CD14-positive monocyte (primary cell): ENCODE measurements at regions not wholly inside any gene's neighbourhood (a gene's known extent, or its start where the extent isn't known, plus 50 kb on each side); places are given as distances from the start of the nearest gene placed in this dataset.

Experiments used
- DNase-seq, 3 donors: peaks; one replicate each; pipeline ENCODE4 v3.0.0-alpha.2; 2011 to 2022
- H2AFZ ChIP-seq: 2 replicates; pipeline ENCODE4 v1.6.0; 2012; ENCODE audit warnings: mild to moderate bottlenecking, low read depth, low read length, inconsistent platforms; ENCODE audit not compliant: insufficient read depth, poor library complexity, severe bottlenecking
- H3K27ac ChIP-seq, 2 donors: 1 replicate in 1 of 2; 2 replicates in 1 of 2; pipeline ENCODE4 v1.5.1; 2012 to 2013; ENCODE audit warnings: low read length in 2 of 2, control low read depth in 1 of 2, inconsistent platforms in 1 of 2, low read depth in 1 of 2, mild to moderate bottlenecking in 1 of 2
- H3K27me3 ChIP-seq, 2 donors: one replicate each; pipeline versions ENCODE4 v1.6.0 to v1.6.1; 2011 to 2013; ENCODE audit warnings: low read length in 2 of 2; ENCODE audit not compliant: control insufficient read depth in 2 of 2, insufficient read depth in 2 of 2
- H3K36me3 ChIP-seq, 2 donors: replicated peaks in 1 of 2; 1 replicate in 1 of 2; 2 replicates in 1 of 2; pipeline versions ENCODE4 v1.5.1 to v1.6.1; 2012 to 2013; ENCODE audit warnings: low read length in 2 of 2, control low read depth in 1 of 2, inconsistent platforms in 1 of 2, mild to moderate bottlenecking in 1 of 2; ENCODE audit not compliant: insufficient read depth in 2 of 2, control insufficient read depth in 1 of 2
- H3K4me1 ChIP-seq, 2 donors: 1 replicate in 1 of 2; 2 replicates in 1 of 2; pipeline versions ENCODE4 v1.5.1 to v1.6.1; 2012 to 2013; ENCODE audit warnings: low read length in 2 of 2, control low read depth in 1 of 2, inconsistent platforms in 1 of 2, mild to moderate bottlenecking in 1 of 2, moderate library complexity in 1 of 2; ENCODE audit not compliant: insufficient read depth in 2 of 2, control insufficient read depth in 1 of 2
- H3K4me2 ChIP-seq: replicated peaks from 2 replicates; pipeline ENCODE3; 2012; ENCODE audit warnings: low read length, moderate library complexity, mild to moderate bottlenecking; ENCODE audit not compliant: poor library complexity, severe bottlenecking; ENCODE audit errors: extremely low read depth
- H3K4me3 ChIP-seq, 3 experiments: fragments of 200-600 bp in 1 of 3; sonication (generic) in 1 of 3; replicated peaks in 1 of 3; 1 replicate in 2 of 3; 2 replicates in 1 of 3; pipeline ENCODE4 v1.5.1; 2011 to 2013; ENCODE audit warnings: low read length in 3 of 3, mild to moderate bottlenecking in 3 of 3, control low read depth in 2 of 3, low read depth in 2 of 3, inconsistent platforms in 1 of 3, moderate library complexity in 1 of 3
- H3K79me2 ChIP-seq: 2 replicates; pipeline ENCODE4 v1.6.0; 2012; ENCODE audit warnings: mild to moderate bottlenecking, control low read depth, inconsistent platforms, low read length, moderate library complexity; ENCODE audit not compliant: insufficient read depth
- H3K9ac ChIP-seq: 2 replicates; pipeline ENCODE4 v1.6.0; 2017; ENCODE audit warnings: low read length, mild to moderate bottlenecking; ENCODE audit not compliant: insufficient read depth, poor library complexity, severe bottlenecking
- H3K9me3 ChIP-seq, 2 donors: replicated peaks in 1 of 2; 1 replicate in 1 of 2; 2 replicates in 1 of 2; pipeline versions ENCODE4 v1.5.1 to v1.6.1; 2012 to 2013; ENCODE audit warnings: low read length in 2 of 2, control low read depth in 1 of 2; ENCODE audit not compliant: control insufficient read depth in 1 of 2, insufficient read depth in 1 of 2
- H4K20me1 ChIP-seq: 2 replicates; pipeline ENCODE4 v1.6.0; 2012; ENCODE audit warnings: mild to moderate bottlenecking, low read length, control low read depth, moderate library complexity; ENCODE audit not compliant: insufficient read depth
- H3K27ac Mint-ChIP-seq, 7 donors: one replicate each; pipeline ENCODE4 v1.8.0; 2020; ENCODE audit warnings: mild to moderate bottlenecking in 7 of 7, mixed read lengths in 7 of 7, moderate library complexity in 6 of 7, inconsistent platforms in 2 of 7
- H3K27me3 Mint-ChIP-seq, 3 donors: one replicate each; pipeline ENCODE4 v1.8.0; 2021 to 2022; ENCODE audit warnings: low read depth in 3 of 3, mild to moderate bottlenecking in 3 of 3, mixed read lengths in 3 of 3, moderate library complexity in 3 of 3, inconsistent platforms in 1 of 3
- H3K36me3 Mint-ChIP-seq, 2 donors: one replicate each; pipeline ENCODE4 v1.8.0; 2020; ENCODE audit warnings: mixed read lengths in 2 of 2, inconsistent platforms in 1 of 2, mild to moderate bottlenecking in 1 of 2
- H3K4me1 Mint-ChIP-seq: one replicate; pipeline ENCODE4 v1.8.0; 2020; ENCODE audit warnings: mild to moderate bottlenecking, mixed read lengths
- H3K4me3 Mint-ChIP-seq, 2 donors: one replicate each; pipeline ENCODE4 v1.8.0; 2020; ENCODE audit warnings: mild to moderate bottlenecking in 2 of 2, mixed read lengths in 2 of 2, moderate library complexity in 1 of 2
- H3K9me3 Mint-ChIP-seq, 7 donors: one replicate each; pipeline ENCODE4 v1.8.0; 2020 to 2022; ENCODE audit warnings: mixed read lengths in 7 of 7, mild to moderate bottlenecking in 6 of 7, moderate library complexity in 6 of 7, inconsistent platforms in 2 of 7
- WGBS: methylation state at CpG from one replicate; pipeline ENCODE4 v1.1.5; 2013; ENCODE audit warnings: missing lambda C conversion rate; ENCODE audit not compliant: insufficient coverage; 5-methylcytosine and 5-hydroxymethylcytosine counted together
- intact Hi-C, 2 donors: fragments of 100-400 bp; cut with micrococcal nuclease; formaldehyde crosslinking; loops; one replicate each; pipeline versions ENCODE4 v1.15.0 to v1.15.1; 2023
- TF ChIP-seq, protein P1 (sequence below): fragments of 200-600 bp; IDR thresholded peaks from one replicate; pipeline ENCODE4 v1.8.0; 2022; ENCODE audit warnings: antibody characterized with exemption, mild to moderate bottlenecking

DNA sequence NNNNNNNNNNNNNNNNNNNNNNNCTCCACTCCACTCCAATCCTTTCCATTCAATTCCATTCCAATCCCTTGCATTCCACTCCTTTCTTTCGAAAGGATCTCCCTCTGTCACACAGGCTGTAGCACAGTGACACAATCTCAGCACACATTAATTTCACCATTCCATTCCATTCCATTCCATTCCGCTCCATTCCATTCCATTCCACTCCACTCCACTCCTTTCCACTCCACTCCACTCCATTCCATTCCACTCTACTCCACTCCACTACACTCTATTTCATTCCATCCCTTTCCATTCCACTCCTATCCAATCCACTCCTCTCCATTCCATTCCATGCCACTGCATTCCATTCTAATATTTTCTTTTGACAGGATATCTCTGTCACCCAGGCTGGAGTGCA lies 1459.0 kb downstream of the TSPY10 start:
- peaks cover 47 to 82% of the 10 kb centered on the region in 2 donors for H3K9me3 ChIP-seq
- 72% methylated on average over 2 of the region's 2 CpGs for WGBS

DNA sequence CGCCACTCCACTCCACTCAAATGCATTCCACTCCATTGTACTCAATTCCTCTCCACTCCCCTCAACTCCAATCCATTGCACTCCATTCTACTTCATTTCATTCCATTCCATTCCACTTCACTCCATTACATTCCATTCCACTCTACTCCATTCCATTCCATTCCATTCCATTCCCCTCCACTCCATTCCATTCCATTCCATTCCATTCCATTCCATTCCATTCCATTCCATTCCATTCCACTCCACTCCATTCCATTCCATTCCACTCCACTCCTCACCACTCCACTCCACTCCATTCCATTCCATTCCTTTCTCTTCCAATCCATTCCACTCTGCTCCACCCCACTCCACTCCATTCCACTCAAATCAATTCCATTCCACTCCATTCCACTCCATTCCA lies 1459.9 kb downstream of the TSPY10 start:
- H3K4me1 Mint-ChIP-seq, result no peaks in the 10 kb centered on the region
- no peak overlapping the region for H3K27ac ChIP-seq
- H2AFZ ChIP-seq, result no peak overlapping the region
- no peak overlapping the region for H3K27ac Mint-ChIP-seq
- no peaks in the 10 kb centered on the region for H3K4me1 ChIP-seq
- H3K36me3 Mint-ChIP-seq, result no peaks in the 10 kb centered on the region
- H4K20me1 ChIP-seq, result no peaks in the 10 kb centered on the region
- no peak overlapping the region for H3K4me3 ChIP-seq
- peaks cover 42 to 81% of the 10 kb centered on the region in 2 donors for H3K9me3 ChIP-seq
- no peak overlapping the region for H3K4me2 ChIP-seq
- peaks cover 38 to 81% (median 53%) of the 10 kb centered on the region in 7 donors for H3K9me3 Mint-ChIP-seq
- H3K27me3 ChIP-seq, result no peaks in the 10 kb centered on the region
- H3K4me3 Mint-ChIP-seq, result no peak overlapping the region
- DNase-seq, result no peak
- H3K9ac ChIP-seq, result no peak overlapping the region
- no peaks in the 10 kb centered on the region for H3K36me3 ChIP-seq
- TF ChIP-seq, protein P1, sequence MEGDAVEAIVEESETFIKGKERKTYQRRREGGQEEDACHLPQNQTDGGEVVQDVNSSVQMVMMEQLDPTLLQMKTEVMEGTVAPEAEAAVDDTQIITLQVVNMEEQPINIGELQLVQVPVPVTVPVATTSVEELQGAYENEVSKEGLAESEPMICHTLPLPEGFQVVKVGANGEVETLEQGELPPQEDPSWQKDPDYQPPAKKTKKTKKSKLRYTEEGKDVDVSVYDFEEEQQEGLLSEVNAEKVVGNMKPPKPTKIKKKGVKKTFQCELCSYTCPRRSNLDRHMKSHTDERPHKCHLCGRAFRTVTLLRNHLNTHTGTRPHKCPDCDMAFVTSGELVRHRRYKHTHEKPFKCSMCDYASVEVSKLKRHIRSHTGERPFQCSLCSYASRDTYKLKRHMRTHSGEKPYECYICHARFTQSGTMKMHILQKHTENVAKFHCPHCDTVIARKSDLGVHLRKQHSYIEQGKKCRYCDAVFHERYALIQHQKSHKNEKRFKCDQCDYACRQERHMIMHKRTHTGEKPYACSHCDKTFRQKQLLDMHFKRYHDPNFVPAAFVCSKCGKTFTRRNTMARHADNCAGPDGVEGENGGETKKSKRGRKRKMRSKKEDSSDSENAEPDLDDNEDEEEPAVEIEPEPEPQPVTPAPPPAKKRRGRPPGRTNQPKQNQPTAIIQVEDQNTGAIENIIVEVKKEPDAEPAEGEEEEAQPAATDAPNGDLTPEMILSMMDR, result no peak
- WGBS, result 42% methylated on average over 1 of the region's 1 CpG
- peaks cover 0 to 1% (median 0%) of the 10 kb centered on the region in 3 donors for H3K27me3 Mint-ChIP-seq
- intact Hi-C loops, result no loop called here
- H3K79me2 ChIP-seq, result no peaks in the 10 kb centered on the region

More for the DNA sequence above, 1459.0 kb downstream of the TSPY10 start:
- Histone ChIP-seq H3K4me1 (no peaks in the 10 kb centered on the region), H3K36me3 (no peaks in the 10 kb centered on the region), H2AFZ (no peak overlapping the region), H4K20me1 (no peaks in the 10 kb centered on the region), H3K4me3 (no peak overlapping the region), H3K4me2 (no peak overlapping the region), H3K79me2 (no peaks in the 10 kb centered on the region), H3K9ac (no peak overlapping the region), H3K27me3 (no peaks in the 10 kb centered on the region), H3K27ac (no peak overlapping the region)
- DNase-seq, result no peak
- TF ChIP-seq, protein P1, result no peak
- Mint-ChIP-seq H3K4me1 (no peaks in the 10 kb centered on the region), H3K27me3 (peaks cover 0 to 1% (median 0%) of the 10 kb centered on the region in 3 donors), H3K4me3 (no peak overlapping the region), H3K36me3 (no peaks in the 10 kb centered on the region), H3K27ac (no peak overlapping the region), H3K9me3 (peaks cover 35 to 83% (median 53%) of the 10 kb centered on the region in 7 donors)
- intact Hi-C loops, result no loop called here
